ENCODE measurements at regions not wholly inside any gene's neighbourhood (a gene's known extent, or its start where the extent isn't known, plus 50 kb on each side); places are given as distances from the start of the nearest gene placed in this dataset.

DNA sequence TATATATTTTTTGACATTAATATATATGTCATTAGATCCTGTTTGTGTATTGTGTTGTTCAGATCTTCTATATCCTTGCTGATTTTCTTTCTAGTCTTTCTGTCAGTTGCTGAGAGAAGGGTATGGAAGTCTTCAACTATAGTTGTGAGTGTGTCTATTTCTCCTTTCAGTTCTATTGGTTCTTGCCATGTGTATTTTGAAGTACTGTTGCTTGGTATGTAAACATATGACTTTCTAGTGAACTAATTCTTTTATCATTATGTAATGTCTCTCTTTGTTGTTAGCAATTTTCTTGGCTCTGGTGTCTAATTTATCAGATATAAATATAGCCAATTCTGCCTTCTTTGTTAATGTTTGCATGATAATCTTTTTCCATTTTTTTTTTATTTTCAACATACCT lies 84.3 kb upstream of the CAST start:
- ChIA-PET CTCF (no interaction called here), POLR2A (no interaction called here)
- no peak for TF ChIP-seq CTCF (IDR thresholded peaks at IDR 0.05; ENCODE audit: control extremely low read depth, extremely low read depth, low read depth, missing control alignments)
- no peak for DNase-seq (ENCODE audit: extremely low spot score)

- no peak for TF ChIP-seq CTCF (IDR thresholded peaks at IDR 0.05; ENCODE audit: control extremely low read depth, extremely low read depth, low read depth, missing control alignments)
- ChIA-PET POLR2A (no interaction called here), CTCF (interaction anchor here (1.3 to 1.4 kb wide), 2 partner anchors 16 to 23 kb away, joined by 3 to 5 read pairs; no protein-coding TSS in a partner anchor)
- DNase-seq (ENCODE audit: extremely low spot score): no peak
These were observed 82.5 kb upstream of the CAST start for GRCh38 chr5:96579711-96580110.

DNA sequence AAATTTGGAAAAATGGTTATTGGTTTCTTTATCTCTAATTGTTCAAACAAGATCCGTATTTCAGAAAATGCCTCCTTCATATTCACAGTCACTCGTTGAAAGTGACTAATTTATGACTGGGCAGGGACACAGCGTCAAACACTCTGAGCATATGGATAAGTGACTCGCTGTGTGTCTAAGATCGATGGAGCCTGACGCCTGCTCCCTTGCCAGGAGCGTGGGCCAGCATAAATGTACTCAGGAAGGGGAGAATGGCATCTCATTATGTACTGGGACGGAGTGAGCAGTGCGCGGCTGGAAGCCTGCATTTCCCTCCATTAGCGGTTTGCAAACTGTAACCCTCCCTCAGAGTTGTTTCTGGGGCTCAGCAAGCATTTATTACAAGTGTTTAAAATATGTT lies 79.8 kb upstream of the CAST start:
- TF ChIP-seq CTCF (IDR thresholded peaks at IDR 0.05; ENCODE audit: control extremely low read depth, extremely low read depth, low read depth, missing control alignments): no peak
- ChIA-PET CTCF (no interaction called here), POLR2A (no interaction called here)
- DNase-seq (ENCODE audit: extremely low spot score): no peak

DNA sequence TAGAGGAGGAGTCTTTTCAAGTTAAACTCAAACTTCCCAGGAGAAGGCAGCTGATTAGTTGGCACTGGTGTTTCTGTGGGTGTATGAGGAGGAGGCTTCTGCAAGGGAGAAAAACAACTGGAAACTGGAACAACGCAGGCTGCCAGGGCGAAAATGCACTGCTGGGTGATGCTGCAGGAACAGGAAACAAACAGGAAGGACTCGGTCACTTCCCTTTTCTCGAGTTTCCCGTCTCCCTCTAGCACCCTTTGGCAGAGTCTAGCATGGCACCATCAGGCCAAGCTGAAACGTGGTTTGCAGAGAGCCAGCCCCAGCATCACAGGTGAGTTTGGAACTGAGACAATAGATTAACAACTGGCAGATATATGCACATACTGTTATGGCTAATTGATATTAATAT lies 77.5 kb upstream of the CAST start:
- TF ChIP-seq CTCF (IDR thresholded peaks at IDR 0.05; ENCODE audit: control extremely low read depth, extremely low read depth, low read depth, missing control alignments): no peak
- no peak for DNase-seq (ENCODE audit: extremely low spot score)
- ChIA-PET POLR2A (no interaction called here), CTCF (interaction anchor here (1.9 to 2.2 kb wide), 2 partner anchors 10 to 15 kb away, joined by 6 to 14 read pairs; no protein-coding TSS in a partner anchor)

DNA sequence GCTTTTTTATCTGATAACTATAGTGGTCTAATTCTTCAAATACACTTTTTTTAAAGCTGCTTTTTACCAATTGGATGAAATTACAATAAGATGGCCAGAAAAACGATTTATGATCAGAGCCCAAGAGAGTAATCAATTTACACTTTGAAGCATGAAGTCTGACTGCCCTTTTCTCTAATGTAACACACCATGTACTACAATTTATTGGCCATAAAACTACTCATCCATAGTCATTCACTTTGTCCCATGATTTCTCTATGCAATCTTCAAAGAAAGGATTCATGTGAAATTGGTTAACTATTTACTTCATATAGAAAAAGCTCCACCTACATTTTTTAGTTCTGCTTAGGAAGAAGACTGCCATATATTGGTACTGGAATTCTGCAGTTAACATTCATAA lies 73.6 kb upstream of the CAST start:
- DNase-seq (ENCODE audit: extremely low spot score): no peak
- CTCF ChIA-PET: interaction anchor here (3.2 kb wide), 1 partner anchor 14 kb away, joined by 18 read pairs; no protein-coding TSS in a partner anchor
- POLR2A ChIA-PET: no interaction called here
- no peak for TF ChIP-seq CTCF (IDR thresholded peaks at IDR 0.05; ENCODE audit: control extremely low read depth, extremely low read depth, low read depth, missing control alignments)

DNA sequence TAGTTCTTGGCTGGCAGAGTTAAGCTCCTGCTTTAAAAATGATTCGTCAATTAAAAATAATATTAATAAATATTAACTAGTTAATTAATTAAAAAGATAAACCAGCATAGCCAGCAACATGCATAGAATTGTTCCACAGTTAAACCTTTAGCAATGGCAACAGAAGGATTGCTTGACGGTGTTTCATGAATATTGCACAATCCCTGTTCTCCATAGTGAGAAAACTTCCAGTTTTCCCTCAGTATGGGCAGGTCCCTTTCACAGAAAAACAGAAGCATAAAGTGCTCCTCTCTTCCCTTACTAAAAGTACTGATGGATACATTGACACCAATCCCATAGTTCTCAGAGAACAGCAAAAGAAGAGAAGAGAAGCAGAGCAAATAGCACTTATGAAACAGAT lies 71.4 kb upstream of the CAST start:
- DNase-seq (ENCODE audit: extremely low spot score): no peak

More for the DNA sequence above, 71.4 kb upstream of the CAST start:
- ChIA-PET CTCF (interaction anchor here (1.1 kb wide), 1 partner anchor 11 kb away, joined by 5 read pairs; no protein-coding TSS in a partner anchor), POLR2A (no interaction called here)
- no peak for TF ChIP-seq CTCF (IDR thresholded peaks at IDR 0.05; ENCODE audit: control extremely low read depth, extremely low read depth, low read depth, missing control alignments)
